ENCODE measurements at regions not wholly inside any gene's neighbourhood (a gene's known extent, or its start where the extent isn't known, plus 50 kb on each side); places are given as distances from the start of the nearest gene placed in this dataset.
A peak's percentile ranks its signal among the peaks of the same experiment; 100 is the strongest.
"Not testable (repeated sequence)": the region's sequence is repeated elsewhere in the genome, so short reads cannot be mapped to it uniquely, and the experiment has no call there.

GRCh38 chr17:16842346-16842745, 129.6 kb downstream of the TNFRSF13B start:
- POLR2A ChIA-PET; CTCF ChIA-PET; DNase-seq (ENCODE audit: extremely low spot score): not testable (repeated sequence)

DNA sequence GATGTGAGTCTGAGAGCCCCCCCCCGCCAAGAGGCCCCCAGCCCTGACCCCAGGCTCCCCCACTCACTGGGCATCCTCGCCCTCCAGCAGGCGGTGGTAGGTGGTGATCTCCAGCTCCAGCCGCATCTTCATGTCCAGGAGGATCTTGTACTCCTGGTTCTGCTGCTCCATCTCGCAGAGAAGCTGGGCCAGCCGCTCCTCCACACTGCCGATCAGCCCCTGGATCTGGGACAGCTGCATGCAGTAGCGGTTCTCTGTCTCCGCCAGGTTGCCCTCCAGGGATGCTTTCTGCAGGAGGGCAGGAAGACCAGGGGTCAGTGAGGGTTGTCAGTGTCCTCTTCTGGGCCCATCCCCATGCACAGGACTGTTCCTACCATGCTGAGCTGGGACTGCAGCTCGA, 130.0 kb downstream of the TNFRSF13B start:
- CTCF ChIA-PET; DNase-seq (ENCODE audit: extremely low spot score); POLR2A ChIA-PET: not testable (repeated sequence)

DNA sequence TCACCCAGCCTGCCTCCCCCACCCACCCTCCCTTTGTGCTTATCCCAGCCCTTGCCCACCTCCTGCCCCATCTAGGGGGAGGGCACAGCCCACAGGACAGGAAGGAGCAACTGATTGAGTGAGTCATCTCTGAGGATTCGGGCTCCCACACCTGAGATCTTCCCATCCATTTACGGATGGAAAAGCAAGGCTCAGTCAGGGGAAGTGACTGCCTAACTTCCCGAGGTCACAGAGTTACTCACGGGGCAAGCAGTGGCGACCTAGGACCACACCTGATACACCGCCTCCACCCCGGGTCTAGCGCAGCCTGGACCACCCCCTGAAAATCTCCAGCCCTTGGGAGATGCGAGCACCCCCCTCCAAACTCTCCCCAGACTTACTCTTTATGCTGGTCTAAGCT, 131.7 kb downstream of the TNFRSF13B start:
- DNase-seq (ENCODE audit: extremely low spot score); CTCF ChIA-PET; POLR2A ChIA-PET: not testable (repeated sequence)

GRCh38 chr17:16839242-16840175, 132.4 kb downstream of the TNFRSF13B start:
- POLR2A ChIA-PET; CTCF ChIA-PET; DNase-seq (ENCODE audit: extremely low spot score): not testable (repeated sequence)

DNA sequence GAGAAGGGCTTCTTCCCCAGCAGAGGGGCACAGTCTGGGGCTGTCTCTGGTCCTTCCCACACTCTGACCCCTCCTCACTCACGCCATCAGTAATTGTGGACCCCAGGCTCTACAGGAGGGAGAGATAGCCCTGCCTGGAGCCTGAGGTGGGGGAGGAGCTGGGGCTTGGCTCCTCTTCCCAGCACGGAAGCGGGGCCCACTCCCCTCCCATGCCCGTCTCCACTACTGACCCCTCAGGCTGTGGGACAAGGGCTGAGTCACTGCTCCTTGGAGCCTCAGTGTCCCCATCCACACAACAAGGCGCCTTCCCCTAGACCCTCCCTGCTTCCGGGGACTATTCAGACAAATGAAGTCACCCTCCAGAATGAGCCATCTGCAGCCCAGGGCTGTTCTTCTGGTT, 133.1 kb downstream of the TNFRSF13B start:
- CTCF ChIA-PET; DNase-seq (ENCODE audit: extremely low spot score); POLR2A ChIA-PET: not testable (repeated sequence)

DNA sequence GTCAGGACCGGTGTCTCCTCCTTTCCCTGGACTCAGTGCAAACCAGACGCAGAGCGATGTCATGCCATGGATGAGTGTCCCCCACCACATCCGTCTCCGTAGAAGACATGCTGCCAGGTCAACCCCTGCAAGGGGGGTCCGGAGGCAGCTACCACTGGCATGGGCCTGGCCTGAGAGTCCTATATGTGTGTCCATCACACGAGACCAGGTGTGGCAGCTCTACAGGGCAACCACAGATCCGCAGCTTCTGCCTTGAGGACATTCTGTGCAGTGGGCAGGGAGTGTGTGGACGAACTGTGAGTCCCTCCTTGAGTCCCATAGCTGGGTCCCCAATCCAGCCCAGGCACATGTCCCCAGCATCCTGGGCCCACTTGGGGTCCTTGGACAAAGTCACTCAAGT, 133.6 kb downstream of the TNFRSF13B start:
- DNase-seq (ENCODE audit: extremely low spot score); POLR2A ChIA-PET; CTCF ChIA-PET: not testable (repeated sequence)

DNA sequence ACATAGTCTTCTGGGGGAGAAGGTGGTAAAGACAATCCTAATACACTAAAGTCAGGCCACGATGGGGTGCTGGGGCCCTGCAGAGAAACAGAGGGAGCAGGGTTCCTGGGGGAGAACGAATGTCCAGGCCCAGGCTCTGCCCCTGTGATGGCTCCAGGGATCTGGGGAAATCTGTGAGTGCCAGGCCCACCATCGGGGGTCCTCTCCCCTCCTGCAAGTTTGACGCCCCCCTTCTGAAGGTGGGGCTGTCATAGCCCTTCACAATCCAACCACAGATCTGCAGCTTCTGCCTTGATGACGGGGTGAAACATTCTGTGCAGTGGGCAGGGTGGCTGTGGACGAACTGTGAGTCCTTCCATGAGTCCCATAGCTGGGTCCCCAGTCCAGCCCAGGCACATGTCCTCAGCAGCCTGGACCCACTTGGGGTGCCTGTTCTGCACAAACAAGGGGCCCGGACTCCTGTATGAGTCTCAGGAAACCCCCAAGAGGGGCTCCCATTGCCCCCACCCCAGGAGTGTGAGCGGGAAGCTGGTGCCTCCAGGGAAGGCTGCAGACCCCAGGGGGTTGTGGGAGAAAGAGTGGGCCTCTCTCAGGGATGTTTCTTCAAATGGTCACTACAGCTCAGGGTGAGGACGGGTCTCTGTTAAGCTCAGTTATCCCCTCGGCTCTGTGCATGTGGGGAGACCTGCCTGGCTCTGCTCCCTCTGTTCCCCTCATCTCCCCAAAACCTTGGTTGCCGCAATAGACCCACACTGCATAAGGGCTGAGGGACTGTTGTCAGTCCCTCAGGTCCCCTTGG, 134.3 kb downstream of the TNFRSF13B start:
- CTCF ChIA-PET; DNase-seq (ENCODE audit: extremely low spot score); POLR2A ChIA-PET: not testable (repeated sequence)

DNA sequence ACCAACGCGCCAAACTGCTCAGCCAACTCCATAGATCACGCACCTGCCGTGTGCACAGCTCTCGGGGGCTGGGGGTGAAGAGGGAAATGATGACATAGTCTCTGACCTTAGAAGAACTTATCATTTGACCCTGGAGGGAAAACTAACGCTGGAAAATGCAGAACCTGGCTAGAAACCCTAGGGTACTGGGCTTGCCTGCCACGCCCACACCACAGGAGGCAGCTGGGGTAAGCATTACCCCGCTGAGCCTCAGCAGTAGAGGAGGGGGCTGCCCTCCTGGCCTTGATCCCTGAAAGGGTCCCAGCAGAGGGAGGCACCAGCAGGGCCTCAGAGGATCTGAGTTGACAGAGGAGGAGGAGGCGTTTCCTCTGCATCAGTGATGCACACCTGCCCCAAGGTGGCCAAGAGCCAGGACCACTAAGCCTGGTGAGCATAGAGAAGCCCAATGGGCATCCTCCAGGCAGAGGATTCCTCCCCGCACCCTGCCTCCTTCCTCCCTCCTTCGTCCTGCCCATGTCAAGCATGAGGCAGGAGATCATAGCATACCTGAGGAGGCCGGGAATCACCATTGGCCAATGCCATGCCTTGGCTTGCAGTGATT, 135.5 kb downstream of the TNFRSF13B start:
- DNase-seq (ENCODE audit: extremely low spot score); POLR2A ChIA-PET; CTCF ChIA-PET: not testable (repeated sequence)

DNA sequence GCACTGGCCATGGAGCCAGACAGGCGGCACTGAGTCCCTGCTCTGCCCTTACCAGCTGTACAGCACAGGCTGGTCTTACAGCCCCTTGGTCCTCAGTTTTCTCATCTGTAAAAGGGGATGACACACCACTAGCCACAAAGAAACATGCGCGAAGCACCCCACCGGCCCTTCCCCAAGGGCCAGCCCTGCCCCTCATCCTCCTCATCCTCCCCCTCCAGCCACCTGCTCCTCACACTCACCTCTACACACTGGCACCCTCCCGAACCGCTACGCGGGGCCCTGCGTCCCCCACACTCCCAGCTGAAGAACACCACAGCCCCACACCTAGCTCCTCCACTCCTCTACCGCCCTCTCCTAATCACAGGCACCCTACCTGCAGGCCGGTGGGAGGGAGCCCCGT, 138.4 kb downstream of the TNFRSF13B start:
- DNase-seq (ENCODE audit: extremely low spot score); CTCF ChIA-PET: not testable (repeated sequence)

DNA sequence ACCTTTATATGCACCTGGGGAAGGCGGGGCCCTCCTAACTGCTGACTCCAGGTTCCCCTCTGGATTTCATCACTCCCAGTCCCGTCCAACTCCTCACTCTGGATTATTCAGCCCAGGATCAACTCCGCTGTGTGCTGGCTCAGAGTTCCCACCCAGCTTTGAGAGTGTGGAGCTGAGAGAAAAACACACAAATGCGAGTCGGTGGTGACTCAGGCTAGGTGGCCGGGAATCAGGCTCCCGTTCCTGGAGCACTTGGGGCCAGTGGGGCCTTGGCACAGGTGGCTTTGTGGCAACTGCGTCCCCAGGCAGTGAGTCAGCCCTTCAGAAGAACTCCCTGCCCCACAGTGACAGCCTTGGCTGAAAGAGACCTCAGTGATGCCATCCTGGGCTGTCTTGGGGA, 139.1 kb downstream of the TNFRSF13B start:
- POLR2A ChIA-PET; CTCF ChIA-PET; DNase-seq (ENCODE audit: extremely low spot score): not testable (repeated sequence)

More for the DNA sequence above, 138.4 kb downstream of the TNFRSF13B start:
- POLR2A ChIA-PET = not testable (repeated sequence)

- POLR2A ChIA-PET; CTCF ChIA-PET; DNase-seq (ENCODE audit: extremely low spot score): not testable (repeated sequence)
These were observed 139.7 kb downstream of the TNFRSF13B start for GRCh38 chr17:16832206-16832605.

GRCh38 chr17:16830770-16831169, 140.7 kb downstream of the CCDC144A start:
- CTCF ChIA-PET; POLR2A ChIA-PET; DNase-seq (ENCODE audit: extremely low spot score): not testable (repeated sequence)

GRCh38 chr17:16830219-16830618, 140.2 kb downstream of the CCDC144A start:
- DNase-seq (ENCODE audit: extremely low spot score); CTCF ChIA-PET; POLR2A ChIA-PET: not testable (repeated sequence)
- peak; percentile 8 for TF ChIP-seq CTCF (IDR thresholded peaks at IDR 0.05; ENCODE audit: control extremely low read depth, extremely low read depth, low read depth, missing control alignments)
